Astrocyte (in vitro differentiated cells and primary cell): ENCODE measurements at regions not wholly inside any gene's neighbourhood (a gene's known extent, or its start where the extent isn't known, plus 50 kb on each side); places are given as distances from the start of the nearest gene placed in this dataset.
"Not testable (repeated sequence)": the region's sequence is repeated elsewhere in the genome, so short reads cannot be mapped to it uniquely, and the experiment has no call there.

Experiments
- DNase-seq: peaks from one replicate; pipeline ENCODE4 v3.0.0-alpha.2; 2010; ENCODE audit warnings: low read depth
- FAIRE-seq: peaks from 2 replicates; lab custom pipeline; 2011; peaks lifted over from hg19 to GRCh38; lab: Jason Lieb, UNC
- H2AFZ ChIP-seq: 2 replicates; pipeline ENCODE4 v1.6.0; 2012; ENCODE audit warnings: low read depth, low read length, inconsistent platforms
- H3K27ac ChIP-seq: 2 replicates; pipeline ENCODE4 v1.5.1; 2011; ENCODE audit warnings: low read depth, low read length, inconsistent platforms
- H3K27me3 ChIP-seq: 2 replicates; pipeline ENCODE4 v1.6.0; 2011; ENCODE audit warnings: low read length, inconsistent platforms; ENCODE audit not compliant: insufficient read depth
- H3K36me3 ChIP-seq: 2 replicates; pipeline ENCODE4 v1.5.1; 2011; ENCODE audit warnings: low read length, inconsistent platforms; ENCODE audit not compliant: insufficient read depth
- H3K4me1 ChIP-seq: 2 replicates; pipeline ENCODE4 v1.5.1; 2011; ENCODE audit warnings: low read length, inconsistent platforms; ENCODE audit not compliant: insufficient read depth
- H3K4me2 ChIP-seq: 2 replicates; pipeline ENCODE4 v1.6.0; 2012; ENCODE audit warnings: low read length, inconsistent platforms
- H3K4me3 ChIP-seq: 2 replicates; pipeline ENCODE4 v1.5.1; 2011; ENCODE audit warnings: low read depth, mild to moderate bottlenecking, low read length, inconsistent platforms; ENCODE audit not compliant: insufficient read depth
- H3K79me2 ChIP-seq: 2 replicates; pipeline ENCODE4 v1.6.0; 2012; ENCODE audit warnings: mild to moderate bottlenecking, low read length, inconsistent platforms; ENCODE audit not compliant: insufficient read depth
- H3K9ac ChIP-seq: 2 replicates; pipeline ENCODE4 v1.6.0; 2012; ENCODE audit warnings: mild to moderate bottlenecking, low read length, inconsistent platforms
- H3K9me3 ChIP-seq: 2 replicates; pipeline ENCODE4 v1.5.1; 2012; ENCODE audit warnings: low read depth, mild to moderate bottlenecking, low read length, inconsistent platforms; ENCODE audit not compliant: insufficient read depth
- H4K20me1 ChIP-seq: 2 replicates; pipeline ENCODE4 v1.6.0; 2012; ENCODE audit warnings: low read length, inconsistent platforms; ENCODE audit not compliant: insufficient read depth
- H3K27ac Mint-ChIP-seq: one replicate; pipeline ENCODE4 v1.8.0; 2021; ENCODE audit warnings: mild to moderate bottlenecking, mixed read lengths; ENCODE audit not compliant: unreplicated experiment
- H3K27me3 Mint-ChIP-seq: one replicate; pipeline ENCODE4 v1.8.0; 2021; ENCODE audit warnings: low read depth, mixed read lengths; ENCODE audit not compliant: unreplicated experiment
- H3K36me3 Mint-ChIP-seq: one replicate; pipeline ENCODE4 v1.8.0; 2021; ENCODE audit warnings: low read depth, mixed read lengths; ENCODE audit not compliant: unreplicated experiment
- H3K4me1 Mint-ChIP-seq: one replicate; pipeline ENCODE4 v1.8.0; 2021; ENCODE audit warnings: low read depth, mixed read lengths; ENCODE audit not compliant: unreplicated experiment
- H3K4me3 Mint-ChIP-seq: one replicate; pipeline ENCODE4 v1.8.0; 2021; ENCODE audit warnings: mild to moderate bottlenecking, moderate library complexity, mixed read lengths; ENCODE audit not compliant: unreplicated experiment
- H3K9me3 Mint-ChIP-seq: one replicate; pipeline ENCODE4 v1.8.0; 2021; ENCODE audit warnings: mild to moderate bottlenecking, mixed read lengths; ENCODE audit not compliant: unreplicated experiment
- EZH2 ChIP-seq: IDR thresholded peaks from 2 replicates; pipeline ENCODE4 v1.6.1; 2012; ENCODE audit warnings: mild to moderate bottlenecking, low read length, inconsistent platforms; ENCODE audit not compliant: insufficient read depth
- TF ChIP-seq, protein P1 (sequence below): IDR thresholded peaks from 2 replicates; pipeline ENCODE4 v1.5.1; 2011; ENCODE audit warnings: low read depth, mild to moderate bottlenecking, inconsistent platforms, low read length, moderate library complexity; ENCODE audit not compliant: insufficient read depth

DNA sequence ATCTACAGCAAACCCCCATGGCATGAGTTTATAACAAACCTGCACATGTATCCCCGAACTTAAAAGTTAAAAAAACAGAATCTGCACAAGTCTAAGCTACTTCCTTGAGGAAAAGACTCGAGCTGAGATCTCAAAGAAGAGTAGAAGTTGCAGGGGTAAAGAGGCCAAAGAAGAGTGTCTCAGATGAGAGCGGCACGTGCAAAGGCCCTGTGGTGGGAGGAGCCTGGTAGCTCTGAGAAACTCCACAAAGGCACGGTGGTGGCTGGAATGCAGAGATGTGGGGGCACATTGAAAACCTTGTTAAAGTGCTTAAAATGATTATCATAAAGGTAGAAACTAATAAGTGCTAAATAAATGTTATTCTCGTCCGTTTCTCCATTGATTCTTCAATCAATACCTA is 103.2 kb upstream of the GRK3 start:
- H3K36me3 Mint-ChIP-seq = peaks cover 34% of the 10 kb centered on the region
- no peak overlapping the region for H3K4me3 Mint-ChIP-seq

GRCh38 chr22:25462474-25463346 is 101.8 kb upstream of the GRK3 start:
- not testable (repeated sequence) for H3K4me1 Mint-ChIP-seq, FAIRE-seq, H3K4me3 ChIP-seq, H2AFZ ChIP-seq, H3K27me3 ChIP-seq, H3K27ac ChIP-seq, H3K9me3 ChIP-seq, H3K4me1 ChIP-seq, H3K9ac ChIP-seq, H3K27ac Mint-ChIP-seq, H3K27me3 Mint-ChIP-seq, H3K79me2 ChIP-seq, H3K4me2 ChIP-seq, H3K9me3 Mint-ChIP-seq, H3K4me3 Mint-ChIP-seq
- H3K36me3 ChIP-seq = peaks cover 12% of the 10 kb centered on the region
- H3K36me3 Mint-ChIP-seq = peaks cover 41% of the 10 kb centered on the region
- peak; percentile 24 for DNase-seq
- H4K20me1 ChIP-seq = peaks cover 36% of the 10 kb centered on the region
- TF ChIP-seq, protein P1, sequence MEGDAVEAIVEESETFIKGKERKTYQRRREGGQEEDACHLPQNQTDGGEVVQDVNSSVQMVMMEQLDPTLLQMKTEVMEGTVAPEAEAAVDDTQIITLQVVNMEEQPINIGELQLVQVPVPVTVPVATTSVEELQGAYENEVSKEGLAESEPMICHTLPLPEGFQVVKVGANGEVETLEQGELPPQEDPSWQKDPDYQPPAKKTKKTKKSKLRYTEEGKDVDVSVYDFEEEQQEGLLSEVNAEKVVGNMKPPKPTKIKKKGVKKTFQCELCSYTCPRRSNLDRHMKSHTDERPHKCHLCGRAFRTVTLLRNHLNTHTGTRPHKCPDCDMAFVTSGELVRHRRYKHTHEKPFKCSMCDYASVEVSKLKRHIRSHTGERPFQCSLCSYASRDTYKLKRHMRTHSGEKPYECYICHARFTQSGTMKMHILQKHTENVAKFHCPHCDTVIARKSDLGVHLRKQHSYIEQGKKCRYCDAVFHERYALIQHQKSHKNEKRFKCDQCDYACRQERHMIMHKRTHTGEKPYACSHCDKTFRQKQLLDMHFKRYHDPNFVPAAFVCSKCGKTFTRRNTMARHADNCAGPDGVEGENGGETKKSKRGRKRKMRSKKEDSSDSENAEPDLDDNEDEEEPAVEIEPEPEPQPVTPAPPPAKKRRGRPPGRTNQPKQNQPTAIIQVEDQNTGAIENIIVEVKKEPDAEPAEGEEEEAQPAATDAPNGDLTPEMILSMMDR = peak; percentile 87

More for the DNA sequence above, 103.2 kb upstream of the GRK3 start:
- no peaks in the 10 kb centered on the region for H3K4me1 ChIP-seq
- no peak overlapping the region for H3K9ac ChIP-seq
- no peaks in the 10 kb centered on the region for H3K9me3 ChIP-seq
- Mint-ChIP-seq H3K27me3 (no peaks in the 10 kb centered on the region), H3K4me1 (no peaks in the 10 kb centered on the region), H3K9me3 (no peaks in the 10 kb centered on the region), H3K27ac (no peak overlapping the region)
- no peak overlapping the region for H3K27ac ChIP-seq
- H3K36me3 ChIP-seq = peaks cover 12% of the 10 kb centered on the region
- no peak for TF ChIP-seq EZH2
- TF ChIP-seq, protein P1 = no peak
- DNase-seq (no peak), FAIRE-seq (no peak)
- no peak overlapping the region for H3K4me2 ChIP-seq
- H3K79me2 ChIP-seq = peaks cover 6% of the 10 kb centered on the region
- no peaks in the 10 kb centered on the region for H3K27me3 ChIP-seq
- H4K20me1 ChIP-seq = peaks cover 41% of the 10 kb centered on the region
- no peak overlapping the region for H3K4me3 ChIP-seq
- H2AFZ ChIP-seq = no peak overlapping the region

GRCh38 chr22:25463347-25463628 is 101.2 kb upstream of the GRK3 start:
- not testable (repeated sequence) for H3K27me3 Mint-ChIP-seq, H3K9ac ChIP-seq, DNase-seq, H2AFZ ChIP-seq, H3K4me1 ChIP-seq, H3K4me3 ChIP-seq, H3K9me3 Mint-ChIP-seq, H3K27ac Mint-ChIP-seq, H3K79me2 ChIP-seq, H3K4me2 ChIP-seq, H3K27me3 ChIP-seq, H3K4me3 Mint-ChIP-seq, H3K27ac ChIP-seq, H3K9me3 ChIP-seq, FAIRE-seq, H3K4me1 Mint-ChIP-seq
- peaks cover 36% of the 10 kb centered on the region for H4K20me1 ChIP-seq
- peaks cover 12% of the 10 kb centered on the region for H3K36me3 ChIP-seq
- peaks cover 41% of the 10 kb centered on the region for H3K36me3 Mint-ChIP-seq

DNA sequence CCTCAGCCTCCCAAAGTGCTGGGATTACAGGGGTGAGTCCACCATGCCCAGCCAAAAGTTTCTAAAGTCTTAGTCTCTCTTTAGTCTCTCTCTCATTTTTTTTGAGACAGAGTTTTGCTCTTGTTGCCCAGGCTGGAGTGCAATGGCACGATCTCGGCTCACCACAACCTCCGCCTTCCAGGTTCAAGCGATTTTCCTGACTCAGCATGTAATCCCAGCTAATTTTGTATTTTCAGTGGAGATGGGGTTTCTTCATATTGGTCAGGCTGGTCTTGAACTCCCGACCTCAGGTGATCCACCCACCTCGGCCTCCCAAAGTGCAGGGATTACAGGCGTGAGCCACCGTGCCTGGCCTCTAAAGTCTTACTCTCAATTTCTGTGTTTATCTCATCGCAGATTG is 100.1 kb upstream of the GRK3 start:
- H4K20me1 ChIP-seq = peaks cover 28% of the 10 kb centered on the region
- not testable (repeated sequence) for H3K4me1 Mint-ChIP-seq, H2AFZ ChIP-seq, H3K4me3 Mint-ChIP-seq, H3K27ac Mint-ChIP-seq, H3K4me2 ChIP-seq, H3K27me3 Mint-ChIP-seq, H3K36me3 ChIP-seq, FAIRE-seq, H3K79me2 ChIP-seq, DNase-seq, H3K4me3 ChIP-seq, H3K9me3 ChIP-seq, H3K27me3 ChIP-seq, H3K9me3 Mint-ChIP-seq, H3K9ac ChIP-seq, H3K27ac ChIP-seq, H3K4me1 ChIP-seq
- peaks cover 35% of the 10 kb centered on the region for H3K36me3 Mint-ChIP-seq
